Kidney (tissue), 13 donors: ENCODE measurements at regions not wholly inside any gene's neighbourhood (a gene's known extent, or its start where the extent isn't known, plus 50 kb on each side); places are given as distances from the start of the nearest gene placed in this dataset.

Experiments used
- DNase-seq, 5 donors: peaks; one replicate each; pipeline ENCODE4 v3.0.0-alpha.2; 2013 to 2020
- FAIRE-seq: peaks from 2 replicates; lab custom pipeline; 2012; peaks lifted over from hg19 to GRCh38; lab: Jason Lieb, UNC
- H3K27ac ChIP-seq, 2 donors: one replicate each; pipeline ENCODE4 v1.7.0; 2013; ENCODE audit warnings: low read depth in 2 of 2, low read length in 2 of 2, inconsistent platforms in 1 of 2
- H3K27me3 ChIP-seq: one replicate; pipeline ENCODE4 v1.7.1; 2013; ENCODE audit warnings: low read length, inconsistent platforms; ENCODE audit not compliant: control insufficient read depth, insufficient read depth
- H3K36me3 ChIP-seq, 3 donors: one replicate each; pipeline versions ENCODE4 v1.7.0 to v1.7.1; 2013; ENCODE audit warnings: low read length in 3 of 3, control low read depth in 1 of 3, inconsistent platforms in 1 of 3; ENCODE audit not compliant: insufficient read depth in 3 of 3, control insufficient read depth in 2 of 3
- H3K4me1 ChIP-seq, 3 donors: one replicate each; pipeline versions ENCODE4 v1.7.0 to v1.7.1; 2013; ENCODE audit warnings: low read length in 3 of 3, inconsistent platforms in 1 of 3, low read depth in 1 of 3; ENCODE audit not compliant: control insufficient read depth in 2 of 3, insufficient read depth in 2 of 3
- H3K4me3 ChIP-seq, 3 donors: one replicate each; pipeline versions ENCODE4 v1.7.0 to v1.8.1; 2013; ENCODE audit warnings: low read length in 3 of 3, control low read depth in 1 of 3, inconsistent platforms in 1 of 3
- H3K9ac ChIP-seq, 3 donors: one replicate each; pipeline versions ENCODE4 v1.7.0 to v1.7.1; 2013; ENCODE audit warnings: low read length in 3 of 3, control low read depth in 1 of 3, inconsistent platforms in 1 of 3
- H3K9me3 ChIP-seq, 3 donors: one replicate each; pipeline versions ENCODE4 v1.7.0 to v1.7.1; 2013; ENCODE audit warnings: low read length in 3 of 3, control low read depth in 1 of 3, inconsistent platforms in 1 of 3; ENCODE audit not compliant: control insufficient read depth in 2 of 3, insufficient read depth in 1 of 3
- intact Hi-C: fragments of 100-400 bp; cut with DNase I; formaldehyde crosslinking; loops from one replicate; pipeline ENCODE4 v1.11.1; 2022
- TF ChIP-seq, protein P1 (sequence below): IDR thresholded peaks from 3 replicates; pipeline ENCODE4 v1.5.1; 2012; ENCODE audit warnings: mild to moderate bottlenecking, moderate library complexity, borderline replicate concordance; ENCODE audit not compliant: insufficient read depth; ENCODE audit errors: extremely low read depth
- donor health status: control.
- donor health status: control.
- donor health status: control.
- donor health status: control.
- donor health status: control.
- donor health status: DM: yes; HTN: yes; CAD: no.
- donor health status: Normal renal cell carcinoma (clear cell type).

GRCh38 chr13:50584856-50585580 is 258.5 kb downstream of the DLEU7 start:
- Histone ChIP-seq H3K4me1 (no peaks in the 10 kb centered on the region), H3K9me3 (no peaks in the 10 kb centered on the region), H3K27ac (no peak overlapping the region), H3K4me3 (no peak overlapping the region), H3K36me3 (no peaks in the 10 kb centered on the region), H3K27me3 (no peaks in the 10 kb centered on the region), H3K9ac (no peak overlapping the region)
- DNase-seq (peak in 1 of 5 donors; percentile 64), FAIRE-seq (no peak)
- intact Hi-C loops, result no loop called here
- TF ChIP-seq, protein P1, sequence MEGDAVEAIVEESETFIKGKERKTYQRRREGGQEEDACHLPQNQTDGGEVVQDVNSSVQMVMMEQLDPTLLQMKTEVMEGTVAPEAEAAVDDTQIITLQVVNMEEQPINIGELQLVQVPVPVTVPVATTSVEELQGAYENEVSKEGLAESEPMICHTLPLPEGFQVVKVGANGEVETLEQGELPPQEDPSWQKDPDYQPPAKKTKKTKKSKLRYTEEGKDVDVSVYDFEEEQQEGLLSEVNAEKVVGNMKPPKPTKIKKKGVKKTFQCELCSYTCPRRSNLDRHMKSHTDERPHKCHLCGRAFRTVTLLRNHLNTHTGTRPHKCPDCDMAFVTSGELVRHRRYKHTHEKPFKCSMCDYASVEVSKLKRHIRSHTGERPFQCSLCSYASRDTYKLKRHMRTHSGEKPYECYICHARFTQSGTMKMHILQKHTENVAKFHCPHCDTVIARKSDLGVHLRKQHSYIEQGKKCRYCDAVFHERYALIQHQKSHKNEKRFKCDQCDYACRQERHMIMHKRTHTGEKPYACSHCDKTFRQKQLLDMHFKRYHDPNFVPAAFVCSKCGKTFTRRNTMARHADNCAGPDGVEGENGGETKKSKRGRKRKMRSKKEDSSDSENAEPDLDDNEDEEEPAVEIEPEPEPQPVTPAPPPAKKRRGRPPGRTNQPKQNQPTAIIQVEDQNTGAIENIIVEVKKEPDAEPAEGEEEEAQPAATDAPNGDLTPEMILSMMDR, result no peak

DNA sequence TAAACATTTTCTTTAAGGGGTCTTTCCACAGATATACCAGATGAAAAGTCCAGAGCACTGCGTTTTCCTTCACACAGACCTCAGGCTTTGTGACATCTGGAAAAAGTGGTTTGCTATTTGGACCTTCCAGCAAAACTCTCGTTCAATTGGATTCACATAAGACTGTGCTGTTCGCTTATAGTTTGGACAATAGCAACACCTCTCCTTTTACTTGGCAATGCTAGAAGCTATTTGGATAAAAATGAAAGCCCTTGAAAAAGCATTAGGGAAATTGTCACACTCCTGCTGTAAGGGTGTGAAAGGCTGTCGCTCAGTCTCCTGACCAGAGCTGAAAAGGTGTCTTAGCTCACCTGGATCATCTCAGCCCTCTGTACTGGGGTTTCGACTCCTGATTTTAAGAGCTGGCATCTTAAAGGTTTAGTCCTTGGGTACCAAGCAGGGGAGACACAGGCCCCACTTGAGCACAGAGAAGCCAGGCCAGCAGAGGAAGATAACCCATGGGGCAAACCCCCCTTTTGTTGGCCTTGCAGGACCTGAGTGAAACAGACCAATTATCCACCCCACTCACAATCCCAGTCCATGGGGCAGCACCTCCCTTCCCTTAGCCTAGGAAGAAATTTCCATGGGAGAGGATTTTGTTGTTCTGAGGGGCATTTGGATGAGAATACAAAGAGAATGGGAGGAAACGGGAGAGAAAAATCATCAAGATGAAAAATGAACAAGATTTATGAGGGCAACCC is 257.6 kb downstream of the DLEU7 start:
- Histone ChIP-seq H3K36me3 (no peaks in the 10 kb centered on the region), H3K4me1 (no peaks in the 10 kb centered on the region), H3K4me3 (no peak overlapping the region), H3K27me3 (no peaks in the 10 kb centered on the region), H3K27ac (no peak overlapping the region), H3K9me3 (no peaks in the 10 kb centered on the region), H3K9ac (no peak overlapping the region)
- intact Hi-C loops, result no loop called here
- TF ChIP-seq, protein P1, result no peak
- FAIRE-seq (no peak), DNase-seq (no peak)

GRCh38 chr13:50586414-50587083 is 256.9 kb downstream of the DLEU7 start:
- intact Hi-C loops, result no loop called here
- Histone ChIP-seq H3K9ac (no peak overlapping the region), H3K4me3 (no peak overlapping the region), H3K9me3 (no peaks in the 10 kb centered on the region), H3K27ac (no peak overlapping the region), H3K4me1 (no peaks in the 10 kb centered on the region), H3K27me3 (no peaks in the 10 kb centered on the region), H3K36me3 (no peaks in the 10 kb centered on the region)
- TF ChIP-seq, protein P1, result no peak
- DNase-seq (no peak), FAIRE-seq (no peak)
